Activated CD4-positive, alpha-beta T cell treated with anti-CD3 and anti-CD28 coated beads, Interleukin-2, Interleukin-6, amounts not matched to agents 100 ng/mL and 50 ng/mL, durations not matched to agents 16 hours and 8 hours (primary cell): ENCODE measurements at regions not wholly inside any gene's neighbourhood (a gene's known extent, or its start where the extent isn't known, plus 50 kb on each side); places are given as distances from the start of the nearest gene placed in this dataset.
"Not testable (repeated sequence)": the region's sequence is repeated elsewhere in the genome, so short reads cannot be mapped to it uniquely, and the experiment has no call there.

ENCODE experiments used
- DNase-seq: peaks from one replicate; pipeline ENCODE4 v3.0.0-alpha.2; 2020

DNA sequence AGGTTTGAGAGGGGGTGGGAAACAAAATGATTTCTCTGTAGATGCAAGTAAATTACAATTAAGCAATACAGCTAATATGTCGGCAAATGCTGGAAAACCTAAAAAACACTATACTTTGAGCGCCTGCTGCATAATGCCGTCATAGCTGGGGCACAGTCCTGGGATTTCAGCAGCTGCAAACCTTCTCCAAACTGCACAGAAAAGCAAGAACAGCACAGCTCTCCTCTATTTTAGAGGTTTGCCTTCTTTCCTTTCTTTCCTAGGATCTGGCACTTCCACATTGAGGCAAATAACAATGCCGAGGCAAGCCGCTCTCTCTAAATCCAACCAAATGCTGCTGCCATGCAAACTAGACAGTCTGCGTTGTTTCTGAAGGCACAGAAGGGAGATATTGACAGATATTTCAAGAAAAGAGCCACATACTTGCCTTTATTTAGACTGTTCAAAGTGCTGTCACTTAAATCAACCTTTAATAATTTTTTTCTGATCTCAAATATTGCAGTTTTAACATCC is 287.1 kb upstream of the G2E3 start:
- DNase-seq = no peak

DNA sequence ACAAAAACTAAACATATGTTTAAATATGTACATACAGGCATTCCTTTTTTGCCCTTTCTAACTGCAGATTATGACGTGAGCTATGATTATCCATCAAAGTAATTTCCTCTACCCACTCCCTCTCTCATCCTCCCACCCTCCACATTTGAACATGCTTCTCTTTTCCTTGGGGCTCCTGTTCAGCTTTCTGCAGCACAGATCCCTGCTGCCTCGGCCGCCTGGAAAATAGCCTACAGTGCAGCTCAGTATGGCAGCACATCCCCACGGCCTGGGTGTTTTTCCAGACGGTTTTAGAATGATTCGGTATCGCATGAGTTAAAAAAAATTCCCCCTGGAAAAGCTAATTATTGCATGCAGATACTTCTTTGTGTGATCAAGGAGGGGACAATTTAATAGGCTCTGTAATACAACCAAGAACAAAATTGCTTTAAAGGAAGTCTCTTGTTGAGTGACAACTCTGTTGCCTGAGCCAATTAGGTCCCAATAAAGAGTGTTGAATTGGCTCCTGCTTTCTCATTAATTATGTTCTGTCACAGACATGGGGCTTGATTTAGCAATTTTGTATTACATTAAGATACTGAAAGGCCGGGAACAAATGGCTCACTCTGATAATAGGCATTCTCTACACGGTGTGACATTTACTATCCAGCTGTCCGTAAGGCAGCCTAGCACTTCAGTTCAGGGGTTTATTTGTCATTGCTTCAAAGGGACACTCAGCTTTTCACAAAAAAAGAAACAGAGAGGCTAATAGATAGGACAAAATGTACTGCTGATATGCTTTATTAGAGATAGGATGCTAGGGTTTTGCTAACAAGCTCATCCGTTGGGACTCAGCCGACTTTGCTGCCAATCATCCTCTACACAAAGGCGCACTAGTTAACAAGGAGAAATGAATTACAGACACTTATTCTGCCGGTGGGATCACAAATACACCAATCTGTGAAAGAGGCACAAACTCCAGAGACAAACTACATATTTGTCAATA is 285.8 kb upstream of the G2E3 start:
- DNase-seq = no peak

DNA sequence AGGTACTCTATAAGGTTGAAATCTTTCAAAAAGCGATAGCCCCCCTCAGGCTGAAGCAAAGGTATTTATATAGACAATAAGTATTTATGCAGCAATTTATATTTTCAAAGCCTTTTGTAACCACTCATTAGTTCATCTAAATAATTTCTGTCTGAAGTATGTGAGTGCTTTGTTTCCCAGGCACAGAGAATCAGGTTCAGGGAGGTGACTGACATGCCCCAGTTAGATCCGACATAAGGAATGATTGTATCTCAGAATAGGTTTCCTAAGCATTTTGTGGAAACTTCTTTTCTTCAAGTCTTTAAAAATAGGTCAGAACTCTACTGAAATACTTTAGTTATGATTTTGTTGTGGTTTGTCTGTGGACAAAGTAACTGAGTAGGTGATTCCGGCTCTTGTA is 283.4 kb upstream of the G2E3 start:
- DNase-seq = no peak

DNA sequence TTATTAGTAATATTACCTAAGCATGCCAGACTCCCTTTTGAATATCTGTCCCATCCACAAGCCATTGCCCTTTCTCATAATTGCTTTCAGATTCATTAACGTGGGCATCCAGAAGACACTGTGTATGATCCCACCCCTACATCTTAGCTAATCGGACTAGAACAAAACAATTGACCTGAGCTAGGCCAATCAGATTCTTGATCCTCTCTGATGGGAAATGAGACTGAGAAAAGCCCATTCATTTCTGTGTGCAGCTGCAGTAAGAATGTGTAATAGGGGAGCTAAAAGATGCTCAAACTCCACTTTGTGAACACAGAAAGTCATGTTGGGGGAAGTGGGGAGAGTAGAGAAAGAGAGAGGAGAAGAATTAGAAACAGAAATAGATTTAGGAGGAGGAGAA is 281.7 kb upstream of the G2E3 start:
- DNase-seq = no peak

DNA sequence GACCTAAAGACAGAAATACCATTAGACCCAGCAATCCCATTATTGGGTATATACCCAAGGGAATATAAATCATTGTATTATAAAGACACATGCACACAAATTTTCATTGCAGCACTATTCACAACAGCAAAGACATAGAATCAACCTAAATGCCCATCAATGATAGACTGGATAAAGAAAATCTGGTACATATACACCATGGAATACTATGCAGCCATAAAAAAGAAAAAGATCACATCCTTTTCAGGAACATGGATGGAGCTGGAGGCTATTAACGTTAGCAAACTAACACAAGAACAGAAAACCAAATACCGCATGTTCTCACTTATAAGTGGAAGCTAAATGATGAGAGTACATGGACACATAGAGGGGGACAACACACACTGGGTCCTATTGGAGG is 280.1 kb upstream of the G2E3 start:
- DNase-seq = not testable (repeated sequence)

DNA sequence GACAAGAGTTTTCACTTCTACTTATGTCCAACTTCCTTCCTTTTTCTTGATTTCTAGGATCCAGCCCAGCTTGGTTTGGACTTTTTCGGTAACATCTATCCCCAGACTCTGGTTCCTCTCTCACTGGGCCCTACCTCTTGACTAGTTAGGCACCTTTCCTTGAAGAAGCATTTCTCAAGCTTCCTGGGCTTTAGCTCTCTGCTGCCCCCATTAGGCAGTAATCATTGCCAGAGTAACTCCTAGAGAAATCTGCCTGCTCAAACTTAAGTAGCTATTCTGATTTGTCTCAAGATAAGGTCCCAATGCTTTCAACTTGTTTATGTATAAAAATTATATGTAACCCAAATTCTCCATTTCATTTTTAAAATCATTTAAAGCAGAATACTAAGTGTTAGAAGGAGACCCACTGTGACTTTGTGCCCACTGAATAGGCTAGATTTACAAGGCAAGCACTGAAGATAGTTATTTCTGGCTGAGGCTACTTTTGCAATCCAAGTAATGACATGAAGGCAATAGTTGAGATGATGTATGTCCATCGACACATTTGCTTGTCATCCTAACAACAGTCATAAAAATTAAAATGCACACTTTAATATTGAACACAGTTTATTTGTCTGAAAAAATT is 275.0 kb upstream of the G2E3 start:
- peak; percentile 32 for DNase-seq

DNA sequence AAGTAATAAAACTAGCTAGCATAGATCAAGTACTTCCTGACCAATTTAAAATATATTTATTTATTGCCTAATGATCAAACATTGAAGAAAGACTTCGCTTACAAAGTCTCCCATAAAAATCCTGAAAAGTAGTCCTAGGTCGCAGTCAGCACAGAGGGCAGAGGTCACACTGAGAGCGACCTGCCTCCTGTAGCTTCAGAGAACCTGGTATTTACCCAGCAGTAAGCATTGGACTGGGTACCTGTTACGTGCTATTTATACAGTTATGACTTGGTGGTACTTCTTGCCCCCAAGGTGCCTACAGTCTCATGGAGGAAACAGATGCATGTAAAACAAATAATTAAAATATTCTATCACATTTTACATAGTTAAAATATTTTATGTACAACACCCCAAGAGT is 274.1 kb upstream of the G2E3 start:
- DNase-seq = no peak

DNA sequence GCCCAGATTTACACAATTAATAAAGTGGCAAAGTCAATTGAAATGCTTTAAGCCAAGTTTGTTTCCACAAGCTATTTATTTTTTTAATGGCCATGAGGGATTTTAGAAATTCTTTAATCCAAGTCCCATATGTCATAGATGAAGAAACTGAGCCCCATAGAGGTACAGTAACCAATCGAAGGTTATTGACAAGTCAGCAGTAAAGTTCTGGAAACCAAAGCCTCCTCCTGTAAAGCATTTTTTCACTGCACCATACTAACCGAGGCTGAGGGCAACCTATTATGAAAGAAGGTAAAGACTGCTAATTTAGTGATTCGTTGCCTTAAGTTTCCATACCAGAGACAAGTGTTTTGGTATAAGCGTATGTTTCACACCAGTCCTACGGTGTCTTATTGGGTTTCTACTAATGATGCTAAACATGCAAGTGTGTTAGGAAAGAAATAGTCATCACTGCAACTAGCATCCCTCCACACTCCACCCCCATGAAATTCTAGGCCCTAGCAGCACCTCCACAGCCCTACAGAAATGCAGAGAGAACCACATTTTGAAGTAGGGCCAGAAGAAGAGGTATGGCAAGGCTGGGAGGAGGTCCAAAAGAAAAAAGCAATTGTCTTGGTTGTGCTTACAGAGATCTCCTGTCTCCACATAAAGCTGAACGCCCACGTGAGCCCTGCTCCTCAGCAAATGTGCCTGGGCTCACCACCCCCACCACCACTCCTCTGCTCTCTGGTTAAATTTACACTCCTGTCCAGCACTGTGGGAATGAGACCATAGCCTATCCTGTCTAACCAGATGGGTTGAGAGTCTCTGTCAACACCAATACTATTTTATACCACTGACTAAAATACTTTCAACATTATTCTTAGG is 271.1 kb upstream of the G2E3 start:
- no peak for DNase-seq

DNA sequence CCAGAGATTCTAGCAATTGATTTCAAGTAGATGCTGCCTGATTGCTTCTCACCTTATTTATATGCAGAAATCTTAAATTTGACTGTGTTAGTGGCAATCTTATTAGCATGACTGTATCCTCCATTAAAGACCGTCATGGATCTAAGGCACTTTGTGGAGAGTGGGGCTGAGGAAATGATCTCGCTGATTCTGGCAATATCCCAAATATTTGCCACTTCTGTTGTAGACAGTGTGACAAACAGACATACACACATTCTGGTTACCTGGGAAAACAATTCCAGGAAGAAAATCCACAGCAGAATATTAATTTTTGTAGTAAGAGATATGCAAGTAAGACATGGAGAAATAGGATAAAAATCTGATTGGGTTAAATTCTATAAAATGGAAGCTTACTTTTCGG is 269.0 kb upstream of the G2E3 start:
- DNase-seq = no peak

DNA sequence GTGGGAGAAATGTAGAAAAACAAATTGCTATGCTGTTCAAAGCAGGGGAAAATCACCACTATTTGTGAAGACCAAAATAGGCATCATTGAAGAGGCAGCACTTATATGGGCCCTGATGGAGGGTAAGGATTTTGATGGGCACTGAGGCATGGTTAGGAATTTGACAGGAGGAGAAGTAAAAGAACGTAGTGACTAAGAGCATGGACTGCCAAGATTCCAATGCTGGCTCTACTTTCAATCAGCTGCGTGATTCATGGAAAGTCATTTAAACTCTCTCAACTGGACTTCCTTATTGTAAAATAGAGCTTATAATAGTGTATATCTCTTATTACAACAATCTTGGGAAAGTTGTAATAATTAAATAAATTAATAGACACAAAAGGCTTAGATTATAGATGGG is 267.7 kb upstream of the G2E3 start:
- no peak for DNase-seq

DNA sequence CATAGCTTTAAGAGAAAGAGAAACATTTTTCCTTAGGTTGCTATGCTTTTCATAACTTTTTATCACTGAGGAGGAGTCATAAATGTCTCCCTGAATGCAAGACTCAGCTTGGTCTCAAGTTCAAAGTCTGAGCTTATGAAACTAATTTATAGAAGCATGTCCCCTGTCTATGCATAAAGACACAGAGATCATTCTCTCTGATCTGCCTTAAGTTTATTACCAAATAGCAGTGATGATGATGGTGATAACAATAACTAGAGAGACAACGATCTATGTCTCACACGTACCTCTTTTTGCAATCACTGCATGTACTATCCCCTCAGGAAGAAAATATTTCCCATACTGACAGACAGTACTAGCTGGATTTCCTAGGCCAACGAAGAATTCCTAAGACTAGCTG is 266.4 kb upstream of the G2E3 start:
- no peak for DNase-seq

DNA sequence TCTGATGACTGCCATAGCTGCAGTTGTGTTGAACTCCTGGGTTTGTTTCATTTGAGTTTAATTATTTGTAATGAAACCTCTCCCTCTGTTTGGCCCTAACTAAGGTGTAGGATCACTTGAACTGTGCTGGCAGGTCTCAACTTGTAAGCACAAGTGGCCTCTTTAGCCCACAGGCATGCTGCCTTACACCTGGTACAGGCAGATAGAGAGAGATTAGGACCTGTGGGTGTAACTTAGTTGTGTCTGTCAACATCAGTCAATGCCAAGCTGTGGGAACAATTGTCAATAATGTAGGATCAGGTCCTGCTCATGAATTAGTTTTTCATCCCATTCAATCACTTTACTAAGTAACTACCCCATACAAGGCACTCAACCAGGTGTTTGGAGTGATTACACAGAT is 263.0 kb upstream of the G2E3 start:
- no peak for DNase-seq

DNA sequence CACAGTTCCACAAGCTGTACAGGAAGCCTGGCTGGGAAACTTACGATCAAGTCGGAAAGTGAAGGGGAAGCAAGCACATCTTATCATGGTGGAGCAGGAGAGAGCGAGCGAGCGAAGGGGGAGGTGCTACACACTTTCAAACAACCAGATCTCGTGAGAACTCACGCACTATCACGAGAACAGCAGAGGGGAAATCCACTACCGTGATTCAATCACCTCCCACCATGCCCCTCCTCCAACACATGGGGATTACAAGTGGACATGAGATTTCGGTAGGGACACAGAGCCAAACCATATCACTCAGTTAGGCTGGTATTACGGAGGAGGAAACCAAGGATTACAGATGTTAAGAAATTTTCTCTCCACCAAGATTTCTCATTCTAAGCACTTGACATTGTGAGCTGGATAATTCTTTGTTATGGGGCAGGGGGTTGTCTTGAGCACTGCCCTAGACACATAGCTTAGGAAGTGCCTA is 262.0 kb upstream of the G2E3 start:
- DNase-seq = no peak

DNA sequence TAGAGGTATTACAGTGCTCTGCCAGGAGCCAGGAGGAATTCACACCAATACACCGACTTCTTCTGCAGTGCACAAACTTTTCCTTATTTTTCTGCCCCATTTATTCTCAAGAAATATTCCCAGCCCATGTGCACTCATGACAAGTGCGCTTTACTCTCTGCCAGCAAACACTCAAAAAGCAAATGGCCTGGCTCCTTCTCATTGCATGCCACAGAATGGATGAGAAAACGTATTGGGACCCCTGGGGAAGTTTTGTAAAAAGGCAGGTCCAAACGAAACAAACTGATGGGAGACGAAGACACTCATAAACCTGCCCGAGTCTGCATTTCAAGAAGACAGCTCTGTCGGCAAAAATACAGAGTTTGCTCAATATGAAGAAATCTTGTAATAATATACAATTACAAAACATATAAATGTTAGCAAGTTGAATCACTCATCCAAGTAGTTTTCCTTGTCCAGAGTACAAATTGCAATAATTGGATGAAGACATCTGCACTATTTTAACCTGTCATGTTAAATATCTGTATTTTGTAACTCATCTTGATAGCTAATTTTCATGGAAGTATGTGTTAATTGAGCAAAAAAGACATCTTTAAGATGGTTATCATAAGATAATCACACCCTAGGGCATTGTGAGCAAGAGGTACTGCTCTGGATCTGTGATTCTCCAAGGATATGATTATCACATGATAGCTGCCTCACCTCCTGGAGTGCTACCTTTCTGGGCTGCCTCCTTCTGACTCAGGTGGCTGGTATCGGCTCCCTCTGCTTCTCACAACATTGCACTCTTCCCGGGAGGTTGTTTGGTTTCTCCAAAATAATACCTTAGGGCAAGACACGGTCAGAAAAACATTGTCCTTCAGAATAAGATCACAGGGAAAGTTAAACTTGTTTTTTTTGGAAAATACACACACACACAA is 260.8 kb upstream of the G2E3 start:
- no peak for DNase-seq

DNA sequence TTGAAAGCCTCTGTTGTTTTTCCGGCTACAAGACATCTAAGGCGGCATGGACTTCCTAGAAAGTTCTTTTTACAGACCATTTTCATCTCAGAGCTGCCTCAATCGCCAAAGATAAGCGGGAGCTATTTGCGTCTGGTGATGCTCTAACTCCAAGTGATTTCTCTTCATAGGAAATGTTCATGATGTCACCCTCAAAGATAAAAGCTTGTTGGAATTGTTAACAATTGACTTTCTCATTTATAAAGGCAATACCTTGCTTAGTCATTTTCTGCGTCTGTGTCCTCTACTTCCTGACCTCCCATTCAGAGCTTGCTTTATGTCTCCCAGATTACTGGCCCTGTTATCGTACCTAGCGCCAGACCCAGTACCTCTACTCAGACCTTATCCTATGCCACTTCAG is 259.0 kb upstream of the G2E3 start:
- no peak for DNase-seq

DNA sequence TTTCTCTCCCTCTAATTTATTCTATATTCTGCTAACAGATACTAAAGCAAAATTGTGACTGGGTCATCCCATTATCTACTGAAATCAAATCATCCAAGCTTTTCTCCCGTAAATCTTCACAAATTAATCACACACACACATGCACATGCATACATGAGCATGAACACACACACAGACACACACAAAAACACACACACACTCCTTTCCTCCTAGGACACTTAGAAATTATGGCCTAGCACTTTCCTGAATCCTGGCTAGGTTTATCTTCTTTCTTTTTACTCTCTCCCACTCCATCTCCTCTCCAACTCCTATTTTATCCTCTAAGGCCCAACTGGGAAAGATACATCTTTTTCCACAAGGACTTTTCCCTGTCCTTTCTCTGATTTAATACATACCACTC is 255.6 kb upstream of the G2E3 start:
- no peak for DNase-seq

DNA sequence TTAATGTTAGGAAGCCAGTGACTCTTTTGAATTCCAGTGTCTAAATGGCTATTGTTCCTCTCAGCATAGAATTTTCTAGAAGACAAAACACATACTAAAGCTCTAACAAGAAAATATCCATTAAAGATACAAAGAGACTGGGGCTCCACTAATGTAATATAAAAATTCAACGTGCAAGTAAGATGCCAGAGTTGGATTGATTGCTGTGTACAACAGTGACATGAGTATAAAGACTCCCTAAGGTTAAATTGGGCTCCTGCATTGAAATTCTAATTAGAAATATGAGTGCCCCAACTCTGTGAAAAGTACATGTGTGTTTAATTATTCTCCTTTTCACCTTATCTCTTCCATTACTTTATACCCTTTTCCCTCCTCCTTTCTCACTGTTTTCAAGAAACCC is 253.6 kb upstream of the G2E3 start:
- no peak for DNase-seq

DNA sequence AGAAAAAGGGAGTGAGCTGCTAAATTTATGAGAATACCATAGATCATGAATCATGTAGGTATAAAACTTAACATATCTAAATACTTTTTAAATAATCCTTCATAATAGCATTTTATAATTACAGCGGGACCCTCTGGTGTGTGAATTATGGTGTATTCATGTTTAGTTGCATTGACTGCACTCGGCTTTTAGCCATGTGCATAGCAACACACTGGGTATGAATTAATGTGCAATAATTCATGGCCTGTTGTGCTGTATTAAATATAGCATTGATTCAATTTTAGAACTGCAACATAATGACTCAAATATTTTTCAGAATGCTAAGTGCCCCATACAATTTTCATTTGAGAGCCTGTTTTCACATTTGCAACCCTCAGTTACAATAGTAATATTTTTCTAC is 249.6 kb upstream of the G2E3 start:
- no peak for DNase-seq

DNA sequence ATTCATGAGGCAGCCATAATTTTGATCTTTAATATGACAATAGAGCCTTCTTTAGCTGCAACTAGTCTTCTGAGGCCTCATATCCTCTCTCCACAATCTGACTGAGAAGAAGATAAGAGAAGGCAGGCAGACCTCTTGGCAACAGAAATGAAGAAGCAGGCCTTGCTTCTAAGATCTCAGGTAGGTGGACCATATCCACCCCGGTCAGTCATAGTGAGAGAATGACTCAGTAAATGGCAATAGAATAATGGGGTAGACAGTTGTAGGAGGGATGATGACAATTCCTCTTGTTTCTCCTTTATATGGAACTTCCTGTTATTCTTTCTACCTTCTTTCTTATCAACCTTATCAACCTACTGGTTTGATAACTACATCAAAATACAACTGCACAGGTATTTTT is 246.7 kb upstream of the G2E3 start:
- peak; percentile 2 for DNase-seq

DNA sequence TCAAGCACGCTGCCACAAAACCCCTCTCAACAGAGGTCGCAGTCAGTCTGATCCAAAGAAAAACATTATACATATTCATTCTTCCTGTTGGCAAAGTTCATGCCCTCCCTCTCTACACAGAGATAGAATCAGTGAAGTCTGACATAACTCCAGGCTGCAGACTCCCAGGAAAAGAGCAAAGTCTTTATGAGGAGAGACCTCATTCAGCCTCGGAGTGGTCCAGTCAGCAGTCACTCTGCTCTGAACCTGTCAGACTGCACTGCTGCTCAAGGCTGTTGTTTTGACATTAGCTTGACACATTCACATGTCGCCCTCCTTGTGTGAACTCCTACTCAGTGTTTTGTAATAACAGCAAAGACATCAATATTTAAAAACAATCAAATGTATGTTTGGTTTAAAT is 241.2 kb upstream of the G2E3 start:
- DNase-seq = no peak

DNA sequence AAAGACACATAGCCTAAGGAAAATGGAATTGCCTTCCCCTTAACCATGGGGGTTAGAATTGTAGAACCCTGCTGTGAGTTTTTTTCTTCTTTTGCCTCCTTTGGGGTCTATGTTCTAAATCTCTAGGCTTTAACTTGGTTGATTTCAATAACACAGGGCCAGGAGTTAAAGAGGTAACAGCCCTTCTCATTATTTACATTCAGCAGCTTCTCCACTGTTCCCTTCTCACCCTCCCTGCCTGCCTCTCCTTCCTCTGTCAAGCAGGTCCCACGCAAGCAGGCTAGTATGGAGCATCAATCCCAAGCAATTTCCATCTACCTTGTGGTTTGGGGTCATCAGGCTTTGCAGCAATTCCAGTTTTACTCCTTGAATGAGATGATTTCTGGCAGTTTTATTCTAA is 236.1 kb upstream of the G2E3 start:
- no peak for DNase-seq

DNA sequence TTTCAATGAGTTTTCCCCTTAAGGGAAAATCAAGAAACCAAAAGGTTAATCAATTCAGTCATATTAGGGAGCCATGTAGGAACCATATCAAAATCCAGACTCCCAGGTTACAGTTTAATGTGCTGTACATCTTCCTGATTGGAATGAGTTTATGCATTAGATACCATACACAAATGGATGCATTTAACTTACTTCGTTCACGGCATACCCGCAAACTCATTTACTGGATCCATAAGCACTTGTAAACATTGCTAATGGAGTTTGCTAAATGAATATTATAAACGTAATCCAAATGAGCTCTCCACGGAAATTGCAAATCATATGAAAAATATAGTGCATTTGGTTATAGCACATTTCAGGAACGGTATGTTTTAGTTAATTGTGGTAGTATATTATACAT is 228.9 kb upstream of the G2E3 start:
- no peak for DNase-seq
